Stomach smooth muscle (tissue), 2 donors: ENCODE measurements at regions not wholly inside any gene's neighbourhood (a gene's known extent, or its start where the extent isn't known, plus 50 kb on each side); places are given as distances from the start of the nearest gene placed in this dataset.

Experiments used
- H3K27ac ChIP-seq: one replicate; pipeline ENCODE4 v1.7.0; 2013; ENCODE audit warnings: mild to moderate bottlenecking, low read length, inconsistent platforms
- H3K27me3 ChIP-seq, 2 donors: one replicate each; pipeline ENCODE4 v1.7.0; 2013; ENCODE audit warnings: low read length in 2 of 2; ENCODE audit not compliant: insufficient read depth in 2 of 2, control insufficient read depth in 1 of 2
- H3K36me3 ChIP-seq, 2 donors: one replicate each; pipeline ENCODE4 v1.7.0; 2013; ENCODE audit warnings: low read length in 2 of 2; ENCODE audit not compliant: control insufficient read depth in 2 of 2, insufficient read depth in 2 of 2
- H3K4me1 ChIP-seq: one replicate; pipeline ENCODE4 v1.7.0; 2013; ENCODE audit warnings: low read length; ENCODE audit not compliant: control insufficient read depth, insufficient read depth
- H3K4me3 ChIP-seq, 2 donors: one replicate each; pipeline ENCODE4 v1.7.0; 2013; ENCODE audit warnings: low read length in 2 of 2
- H3K9ac ChIP-seq, 2 donors: one replicate each; pipeline ENCODE4 v1.7.0; 2013; ENCODE audit warnings: low read length in 2 of 2, mild to moderate bottlenecking in 1 of 2
- H3K9me3 ChIP-seq, 2 donors: one replicate each; pipeline ENCODE4 v1.7.0; 2013; ENCODE audit warnings: low read length in 2 of 2; ENCODE audit not compliant: control insufficient read depth in 2 of 2
- donor health status: healthy.
- donor health status: Pancreatic carcinoma.

- Histone ChIP-seq H3K36me3 (no peaks in the 10 kb centered on the region), H3K9me3 (no peaks in the 10 kb centered on the region), H3K27ac (no peak overlapping the region), H3K4me3 (no peak overlapping the region), H3K27me3 (no peaks in the 10 kb centered on the region), H3K9ac (no peak overlapping the region), H3K4me1 (no peaks in the 10 kb centered on the region)
Measured at GRCh38 chr4:64545593-64545992, 136.3 kb upstream of the TECRL start.

GRCh38 chr4:64539234-64539849, 130.1 kb upstream of the TECRL start:
- no peaks in the 10 kb centered on the region for H3K27me3 ChIP-seq
- H3K4me3 ChIP-seq, result no peak overlapping the region
- no peaks in the 10 kb centered on the region for H3K9me3 ChIP-seq
- H3K36me3 ChIP-seq, result no peaks in the 10 kb centered on the region
- no peak overlapping the region for H3K27ac ChIP-seq
- H3K9ac ChIP-seq, result no peak overlapping the region
- no peaks in the 10 kb centered on the region for H3K4me1 ChIP-seq

- H3K4me3 ChIP-seq, result no peak overlapping the region
- H3K9ac ChIP-seq, result no peak overlapping the region
- no peaks in the 10 kb centered on the region for H3K9me3 ChIP-seq
- H3K27me3 ChIP-seq, result no peaks in the 10 kb centered on the region
- no peak overlapping the region for H3K27ac ChIP-seq
- H3K36me3 ChIP-seq, result no peaks in the 10 kb centered on the region
- H3K4me1 ChIP-seq, result no peaks in the 10 kb centered on the region
Measured at GRCh38 chr4:64538219-64538618, 129.0 kb upstream of the TECRL start.

- Histone ChIP-seq H3K4me1 (no peaks in the 10 kb centered on the region), H3K36me3 (no peaks in the 10 kb centered on the region), H3K9me3 (no peaks in the 10 kb centered on the region), H3K4me3 (no peak overlapping the region), H3K27me3 (no peaks in the 10 kb centered on the region), H3K27ac (no peak overlapping the region), H3K9ac (no peak overlapping the region)
Measured at GRCh38 chr4:64533637-64534036, 124.4 kb upstream of the TECRL start.

GRCh38 chr4:64533159-64533558, 123.9 kb upstream of the TECRL start:
- H3K9ac ChIP-seq, result no peak overlapping the region
- H3K4me1 ChIP-seq, result no peaks in the 10 kb centered on the region
- no peaks in the 10 kb centered on the region for H3K27me3 ChIP-seq
- H3K36me3 ChIP-seq, result no peaks in the 10 kb centered on the region
- H3K27ac ChIP-seq, result no peak overlapping the region
- no peaks in the 10 kb centered on the region for H3K9me3 ChIP-seq
- H3K4me3 ChIP-seq, result no peak overlapping the region

GRCh38 chr4:64520421-64520820, 111.2 kb upstream of the TECRL start:
- H3K9me3 ChIP-seq, result no peaks in the 10 kb centered on the region
- H3K4me1 ChIP-seq, result no peaks in the 10 kb centered on the region
- H3K27ac ChIP-seq, result no peak overlapping the region
- H3K9ac ChIP-seq, result no peak overlapping the region
- no peaks in the 10 kb centered on the region for H3K36me3 ChIP-seq
- H3K4me3 ChIP-seq, result no peak overlapping the region
- H3K27me3 ChIP-seq, result no peaks in the 10 kb centered on the region

- H3K4me3 ChIP-seq, result no peak overlapping the region
- H3K4me1 ChIP-seq, result no peaks in the 10 kb centered on the region
- no peaks in the 10 kb centered on the region for H3K27me3 ChIP-seq
- H3K9ac ChIP-seq, result no peak overlapping the region
- no peaks in the 10 kb centered on the region for H3K9me3 ChIP-seq
- H3K36me3 ChIP-seq, result no peaks in the 10 kb centered on the region
- no peak overlapping the region for H3K27ac ChIP-seq
Measured at GRCh38 chr4:64518600-64518999, 109.3 kb upstream of the TECRL start.

- H3K27me3 ChIP-seq, result no peaks in the 10 kb centered on the region
- H3K36me3 ChIP-seq, result no peaks in the 10 kb centered on the region
- H3K27ac ChIP-seq, result no peak overlapping the region
- no peak overlapping the region for H3K4me3 ChIP-seq
- H3K9me3 ChIP-seq, result no peaks in the 10 kb centered on the region
- H3K4me1 ChIP-seq, result no peaks in the 10 kb centered on the region
- no peak overlapping the region for H3K9ac ChIP-seq
Measured at GRCh38 chr4:64516176-64516575, 106.9 kb upstream of the TECRL start.

- no peak overlapping the region for H3K9ac ChIP-seq
- no peaks in the 10 kb centered on the region for H3K27me3 ChIP-seq
- H3K4me1 ChIP-seq, result no peaks in the 10 kb centered on the region
- H3K4me3 ChIP-seq, result no peak overlapping the region
- H3K36me3 ChIP-seq, result no peaks in the 10 kb centered on the region
- H3K27ac ChIP-seq, result no peak overlapping the region
- no peaks in the 10 kb centered on the region for H3K9me3 ChIP-seq
Measured at GRCh38 chr4:64508089-64508488, 98.8 kb upstream of the TECRL start.

- Histone ChIP-seq H3K27ac (no peak overlapping the region), H3K27me3 (no peaks in the 10 kb centered on the region), H3K4me3 (no peak overlapping the region), H3K4me1 (no peaks in the 10 kb centered on the region), H3K9ac (no peak overlapping the region), H3K36me3 (no peaks in the 10 kb centered on the region), H3K9me3 (no peaks in the 10 kb centered on the region)
Measured at GRCh38 chr4:64503945-64504675, 94.9 kb upstream of the TECRL start.

- Histone ChIP-seq H3K4me1 (no peaks in the 10 kb centered on the region), H3K4me3 (no peak overlapping the region), H3K9me3 (no peaks in the 10 kb centered on the region), H3K36me3 (no peaks in the 10 kb centered on the region), H3K9ac (no peak overlapping the region), H3K27me3 (no peaks in the 10 kb centered on the region), H3K27ac (no peak overlapping the region)
Measured at GRCh38 chr4:64503416-64503815, 94.2 kb upstream of the TECRL start.
